ENCODE measurements at regions not wholly inside any gene's neighbourhood (a gene's known extent, or its start where the extent isn't known, plus 50 kb on each side); places are given as distances from the start of the nearest gene placed in this dataset.

GRCh38 chr2:118431165-118431517 lies 342.9 kb downstream of the INSIG2 start:
- Histone ChIP-seq H2AFZ (ENCODE audit: low read length) (no peak overlapping the region), H3K36me3 (ENCODE audit: insufficient read depth, low read length) (no peaks in the 10 kb centered on the region), H3K27ac (ENCODE audit: low read depth, low read length) (no peak overlapping the region), H3K27me3 (ENCODE audit: insufficient read depth, low read length) (no peaks in the 10 kb centered on the region), H4K20me1 (ENCODE audit: insufficient read depth, low read length) (no peaks in the 10 kb centered on the region), H3K4me3 (ENCODE audit: insufficient read depth, low read length) (no peak overlapping the region), H3K4me2 (ENCODE audit: insufficient read depth, low read length) (peak overlapping the region; percentile 44), H3K9me3 (ENCODE audit: low read depth, low read length) (no peaks in the 10 kb centered on the region), H3K79me2 (ENCODE audit: insufficient read depth, low read length) (no peaks in the 10 kb centered on the region), H3K4me1 (ENCODE audit: insufficient read depth, low read length) (peaks cover 13% of the 10 kb centered on the region)
- TF ChIP-seq, protein P1, sequence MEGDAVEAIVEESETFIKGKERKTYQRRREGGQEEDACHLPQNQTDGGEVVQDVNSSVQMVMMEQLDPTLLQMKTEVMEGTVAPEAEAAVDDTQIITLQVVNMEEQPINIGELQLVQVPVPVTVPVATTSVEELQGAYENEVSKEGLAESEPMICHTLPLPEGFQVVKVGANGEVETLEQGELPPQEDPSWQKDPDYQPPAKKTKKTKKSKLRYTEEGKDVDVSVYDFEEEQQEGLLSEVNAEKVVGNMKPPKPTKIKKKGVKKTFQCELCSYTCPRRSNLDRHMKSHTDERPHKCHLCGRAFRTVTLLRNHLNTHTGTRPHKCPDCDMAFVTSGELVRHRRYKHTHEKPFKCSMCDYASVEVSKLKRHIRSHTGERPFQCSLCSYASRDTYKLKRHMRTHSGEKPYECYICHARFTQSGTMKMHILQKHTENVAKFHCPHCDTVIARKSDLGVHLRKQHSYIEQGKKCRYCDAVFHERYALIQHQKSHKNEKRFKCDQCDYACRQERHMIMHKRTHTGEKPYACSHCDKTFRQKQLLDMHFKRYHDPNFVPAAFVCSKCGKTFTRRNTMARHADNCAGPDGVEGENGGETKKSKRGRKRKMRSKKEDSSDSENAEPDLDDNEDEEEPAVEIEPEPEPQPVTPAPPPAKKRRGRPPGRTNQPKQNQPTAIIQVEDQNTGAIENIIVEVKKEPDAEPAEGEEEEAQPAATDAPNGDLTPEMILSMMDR (IDR thresholded peaks at IDR 0.05; ENCODE audit: extremely low read depth, low read depth, low read length): peak; percentile 14
- no peak for DNase-seq (ENCODE audit: insufficient read length, low spot score, missing footprints)

GRCh38 chr2:118430510-118431164 lies 342.4 kb downstream of the INSIG2 start:
- Histone ChIP-seq H3K4me2 (ENCODE audit: insufficient read depth, low read length) (peak overlapping the region; percentile 44), H3K36me3 (ENCODE audit: insufficient read depth, low read length) (no peaks in the 10 kb centered on the region), H3K27ac (ENCODE audit: low read depth, low read length) (no peak overlapping the region), H2AFZ (ENCODE audit: low read length) (peak overlapping the region; percentile 42), H3K79me2 (ENCODE audit: insufficient read depth, low read length) (no peaks in the 10 kb centered on the region), H3K9me3 (ENCODE audit: low read depth, low read length) (no peaks in the 10 kb centered on the region), H4K20me1 (ENCODE audit: insufficient read depth, low read length) (no peaks in the 10 kb centered on the region), H3K4me1 (ENCODE audit: insufficient read depth, low read length) (peaks cover 13% of the 10 kb centered on the region), H3K4me3 (ENCODE audit: insufficient read depth, low read length) (no peak overlapping the region), H3K27me3 (ENCODE audit: insufficient read depth, low read length) (no peaks in the 10 kb centered on the region)
- no peak for DNase-seq (ENCODE audit: insufficient read length, low spot score, missing footprints)
- TF ChIP-seq, protein P1 (IDR thresholded peaks at IDR 0.05; ENCODE audit: extremely low read depth, low read depth, low read length): no peak

DNA sequence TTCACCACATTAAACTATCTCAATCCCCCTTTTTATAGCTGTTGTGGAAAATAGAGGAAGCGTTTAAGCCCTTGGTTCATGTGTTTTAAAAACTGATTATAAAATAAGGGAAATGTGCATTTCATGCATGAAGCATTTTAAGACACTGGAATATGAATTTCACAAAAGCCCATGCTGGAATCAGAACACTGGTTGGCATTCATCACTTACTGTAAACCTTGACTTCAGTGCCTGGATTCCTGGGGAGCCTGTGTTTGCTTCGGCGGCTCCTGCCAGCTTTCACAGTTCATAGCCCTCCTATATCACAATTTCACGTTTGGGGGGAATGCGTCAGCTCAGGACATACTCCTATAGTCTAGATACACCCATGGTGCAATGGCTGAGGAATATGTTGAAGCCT lies 336.9 kb downstream of the INSIG2 start:
- H3K27me3 ChIP-seq (ENCODE audit: insufficient read depth, low read length): peaks cover 2% of the 10 kb centered on the region
- no peaks in the 10 kb centered on the region for H4K20me1 ChIP-seq (ENCODE audit: insufficient read depth, low read length)
- TF ChIP-seq, protein P1 (IDR thresholded peaks at IDR 0.05; ENCODE audit: extremely low read depth, low read depth, low read length): no peak
- no peaks in the 10 kb centered on the region for H3K9me3 ChIP-seq (ENCODE audit: low read depth, low read length)
- no peaks in the 10 kb centered on the region for H3K79me2 ChIP-seq (ENCODE audit: insufficient read depth, low read length)
- H3K36me3 ChIP-seq (ENCODE audit: insufficient read depth, low read length): no peaks in the 10 kb centered on the region
- no peak overlapping the region for H3K4me2 ChIP-seq (ENCODE audit: insufficient read depth, low read length)
- H3K27ac ChIP-seq (ENCODE audit: low read depth, low read length): no peak overlapping the region
- no peak for DNase-seq (ENCODE audit: insufficient read length, low spot score, missing footprints)
- no peak overlapping the region for H2AFZ ChIP-seq (ENCODE audit: low read length)
- H3K4me1 ChIP-seq (ENCODE audit: insufficient read depth, low read length): peaks cover 1% of the 10 kb centered on the region
- H3K4me3 ChIP-seq (ENCODE audit: insufficient read depth, low read length): no peak overlapping the region

GRCh38 chr2:118423776-118424175 lies 335.5 kb downstream of the INSIG2 start:
- TF ChIP-seq, protein P1 (IDR thresholded peaks at IDR 0.05; ENCODE audit: extremely low read depth, low read depth, low read length): no peak
- no peak overlapping the region for H3K4me2 ChIP-seq (ENCODE audit: insufficient read depth, low read length)
- H3K36me3 ChIP-seq (ENCODE audit: insufficient read depth, low read length): no peaks in the 10 kb centered on the region
- no peak overlapping the region for H3K4me3 ChIP-seq (ENCODE audit: insufficient read depth, low read length)
- no peak overlapping the region for H3K27ac ChIP-seq (ENCODE audit: low read depth, low read length)
- H3K4me1 ChIP-seq (ENCODE audit: insufficient read depth, low read length): no peaks in the 10 kb centered on the region
- H4K20me1 ChIP-seq (ENCODE audit: insufficient read depth, low read length): no peaks in the 10 kb centered on the region
- H3K79me2 ChIP-seq (ENCODE audit: insufficient read depth, low read length): no peaks in the 10 kb centered on the region
- H2AFZ ChIP-seq (ENCODE audit: low read length): no peak overlapping the region
- DNase-seq (ENCODE audit: insufficient read length, low spot score, missing footprints): no peak
- peaks cover 2% of the 10 kb centered on the region for H3K27me3 ChIP-seq (ENCODE audit: insufficient read depth, low read length)
- H3K9me3 ChIP-seq (ENCODE audit: low read depth, low read length): no peaks in the 10 kb centered on the region
